CD4-positive, alpha-beta T cell treated with Interleukin-12 subunit alpha and Interleukin-12 subunit beta, for 1 hour (primary cell): ENCODE measurements at regions not wholly inside any gene's neighbourhood (a gene's known extent, or its start where the extent isn't known, plus 50 kb on each side); places are given as distances from the start of the nearest gene placed in this dataset.
A peak's percentile ranks its signal among the peaks of the same experiment; 100 is the strongest.
"Not testable (repeated sequence)": the region's sequence is repeated elsewhere in the genome, so short reads cannot be mapped to it uniquely, and the experiment has no call there.

Source experiments
- DNase-seq: peaks from one replicate; pipeline ENCODE4 v3.0.0-alpha.2; 2020

- no peak for DNase-seq
Observed at GRCh38 chr10:21042536-21042935, 145.4 kb upstream of the NEBL start.

GRCh38 chr10:21041763-21042458 is 144.8 kb upstream of the NEBL start:
- no peak for DNase-seq

- no peak for DNase-seq
Observed at GRCh38 chr10:21039721-21040120, 142.6 kb upstream of the NEBL start.

- no peak for DNase-seq
Observed at GRCh38 chr10:21036757-21037156, 139.6 kb upstream of the NEBL start.

- DNase-seq: not testable (repeated sequence)
Observed at GRCh38 chr10:21034770-21035169, 137.7 kb upstream of the NEBL start.

- DNase-seq: no peak
Observed at GRCh38 chr10:21034241-21034640, 137.1 kb upstream of the NEBL start.

GRCh38 chr10:21032587-21033319 is 135.6 kb upstream of the NEBL start:
- no peak for DNase-seq

- no peak for DNase-seq
Observed at GRCh38 chr10:21031232-21031795, 134.2 kb upstream of the NEBL start.

- DNase-seq: no peak
Observed at GRCh38 chr10:21030091-21030490, 133.0 kb upstream of the NEBL start.

GRCh38 chr10:21022821-21023220 is 125.7 kb upstream of the NEBL start:
- DNase-seq: no peak

- DNase-seq: no peak
Observed at GRCh38 chr10:21021843-21022594, 124.9 kb upstream of the NEBL start.

- no peak for DNase-seq
Observed at GRCh38 chr10:21021231-21021630, 124.1 kb upstream of the NEBL start.

GRCh38 chr10:21020545-21020944 is 123.4 kb upstream of the NEBL start:
- peak; percentile 2 for DNase-seq

GRCh38 chr10:21019436-21019835 is 122.3 kb upstream of the NEBL start:
- no peak for DNase-seq

- DNase-seq: no peak
Observed at GRCh38 chr10:21015851-21016250, 118.7 kb upstream of the NEBL start.

- DNase-seq: no peak
Observed at GRCh38 chr10:21014141-21014540, 117.0 kb upstream of the NEBL start.

GRCh38 chr10:21011433-21012018 is 114.4 kb upstream of the NEBL start:
- no peak for DNase-seq

GRCh38 chr10:21010615-21011014 is 113.5 kb upstream of the NEBL start:
- no peak for DNase-seq

- no peak for DNase-seq
Observed at GRCh38 chr10:21003240-21003822, 106.2 kb upstream of the NEBL start.

GRCh38 chr10:21002091-21002878 is 105.2 kb upstream of the NEBL start:
- DNase-seq: no peak

GRCh38 chr10:20999699-21000098 is 102.6 kb upstream of the NEBL start:
- DNase-seq: no peak

GRCh38 chr10:20998036-20998435 is 100.9 kb upstream of the NEBL start:
- no peak for DNase-seq
